Hepatocyte (in vitro differentiated cells): ENCODE measurements at regions not wholly inside any gene's neighbourhood (a gene's known extent, or its start where the extent isn't known, plus 50 kb on each side); places are given as distances from the start of the nearest gene placed in this dataset.

Source experiments
- CTCF ChIP-seq: fragments of 200-600 bp; sonication (generic); IDR thresholded peaks from 2 replicates; pipeline ENCODE4 v1.5.1; 2016; ENCODE audit warnings: antibody characterized with exemption, mild to moderate bottlenecking; ENCODE audit not compliant: poor library complexity
- EZH2 ChIP-seq: fragments of 200-600 bp; sonication (generic); IDR thresholded peaks from 2 replicates; pipeline ENCODE4 v1.6.1; 2016; ENCODE audit warnings: antibody characterized with exemption, mild to moderate bottlenecking, borderline replicate concordance
- EZH2phosphoT487 ChIP-seq: fragments of 200-600 bp; sonication (generic); IDR thresholded peaks from one replicate; pipeline ENCODE4 v1.6.1; 2018; ENCODE audit warnings: antibody characterized with exemption, mild to moderate bottlenecking, low read depth, moderate library complexity; ENCODE audit not compliant: unreplicated experiment, severe bottlenecking

GRCh38 chr1:244205906-244206305 is 154.8 kb downstream of the ZBTB18 start:
- no peak for TF ChIP-seq CTCF
- no peak for TF ChIP-seq EZH2phosphoT487
- TF ChIP-seq EZH2: no peak
